Activated CD4-positive, alpha-beta T cell treated with anti-CD3 and anti-CD28 coated beads, Interleukin-2, amount 10 ng/mL, durations not matched to agents 7 days and 5 days (primary cell): ENCODE measurements at regions not wholly inside any gene's neighbourhood (a gene's known extent, or its start where the extent isn't known, plus 50 kb on each side); places are given as distances from the start of the nearest gene placed in this dataset.

ENCODE experiments used
- CTCF ChIA-PET: fragments of 350-600 bp; sonication (Branson Sonifier 250); formaldehyde crosslinking; loops from one replicate; lab custom pipeline; 2021; ENCODE audit warnings: antibody characterized with exemption; lab: Charles Lee
- POLR2A ChIA-PET: fragments of 350-600 bp; sonication (Branson Sonifier 250); formaldehyde crosslinking; loops from one replicate; lab custom pipeline; 2021; ENCODE audit warnings: antibody characterized with exemption; lab: Charles Lee
- DNase-seq: peaks from one replicate; pipeline ENCODE4 v3.0.0-alpha.2; 2020
- H3K27ac Mint-ChIP-seq: one replicate; pipeline ENCODE4 v1.8.0; 2021; ENCODE audit warnings: mild to moderate bottlenecking, moderate library complexity, mixed read lengths
- H3K27me3 Mint-ChIP-seq: one replicate; pipeline ENCODE4 v1.8.0; 2021; ENCODE audit warnings: mixed read lengths
- H3K36me3 Mint-ChIP-seq: one replicate; pipeline ENCODE4 v1.8.0; 2021; ENCODE audit warnings: low read depth, mixed read lengths
- H3K4me1 Mint-ChIP-seq: one replicate; pipeline ENCODE4 v1.8.0; 2021; ENCODE audit warnings: mixed read lengths
- H3K4me3 Mint-ChIP-seq: one replicate; pipeline ENCODE4 v1.8.0; 2021; ENCODE audit warnings: mild to moderate bottlenecking, moderate library complexity, mixed read lengths
- H3K9me3 Mint-ChIP-seq: one replicate; pipeline ENCODE4 v1.8.0; 2021; ENCODE audit warnings: mixed read lengths

DNA sequence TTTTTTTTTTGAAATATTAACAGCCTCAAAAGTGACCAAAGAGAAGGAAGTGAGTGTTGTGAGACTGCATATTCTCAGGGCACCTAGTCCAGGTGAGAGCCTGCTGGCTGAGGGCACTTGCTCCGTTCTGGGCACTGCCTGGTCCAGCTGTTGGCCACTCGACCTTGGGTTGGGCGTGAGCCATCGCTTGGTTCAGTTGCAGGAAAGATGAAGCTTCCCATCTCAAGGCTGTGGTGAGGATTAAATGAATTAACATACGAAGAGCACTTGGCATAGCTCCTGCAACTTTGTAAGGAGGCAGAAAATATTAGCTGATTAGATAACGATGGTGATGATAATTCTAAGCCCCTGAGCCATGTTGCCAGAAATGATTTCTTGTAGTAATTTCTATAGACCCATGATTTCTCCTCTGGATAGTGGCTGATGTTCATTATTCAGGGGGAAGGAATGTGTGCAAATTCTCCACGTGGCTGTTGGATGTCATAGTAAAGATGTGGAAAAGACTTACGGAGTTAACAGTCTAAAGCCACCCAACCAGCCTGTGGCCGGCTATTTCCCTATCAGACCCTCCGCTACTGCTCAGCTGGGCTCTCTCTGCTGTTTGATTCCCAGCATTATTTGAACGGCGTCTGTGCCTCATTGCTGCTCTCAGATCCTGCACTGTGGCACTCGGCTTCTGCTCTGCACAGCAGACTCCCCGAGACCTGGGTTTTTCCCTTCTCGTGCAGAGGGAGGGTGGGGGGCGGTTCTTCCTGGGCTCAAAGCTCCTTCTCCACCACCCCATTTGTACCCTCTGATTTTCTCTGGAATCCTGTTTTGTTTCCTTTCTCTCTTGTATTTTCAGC is 221.1 kb downstream of the GALR1 start:
- POLR2A ChIA-PET = no interaction called here
- no peak for DNase-seq
- no peaks in the 10 kb centered on the region for H3K36me3 Mint-ChIP-seq
- H3K27me3 Mint-ChIP-seq = peaks cover 22% of the 10 kb centered on the region
- no peaks in the 10 kb centered on the region for H3K4me1 Mint-ChIP-seq
- no peak overlapping the region for H3K27ac Mint-ChIP-seq
- no peak overlapping the region for H3K4me3 Mint-ChIP-seq
- H3K9me3 Mint-ChIP-seq = no peaks in the 10 kb centered on the region
- CTCF ChIA-PET = no interaction called here

DNA sequence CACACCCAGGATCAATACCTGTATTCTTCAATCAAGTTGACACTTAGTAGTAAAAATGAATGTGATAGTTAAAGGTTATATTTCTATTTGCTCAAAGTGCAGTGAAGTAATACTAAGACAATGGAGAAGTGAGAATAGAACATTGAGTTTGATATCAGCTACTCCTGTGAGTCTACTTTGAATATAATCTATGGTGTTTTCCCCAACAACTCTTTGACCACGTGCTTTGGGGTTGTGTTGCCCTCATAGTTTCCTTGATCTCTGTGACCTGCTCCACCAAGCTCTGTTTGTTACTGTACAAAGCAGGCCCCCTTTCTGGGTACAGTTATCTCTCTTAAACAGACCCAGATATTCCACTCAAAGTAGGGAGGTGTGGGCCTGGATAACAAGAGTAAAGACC is 222.9 kb downstream of the GALR1 start:
- Mint-ChIP-seq H3K9me3 (no peaks in the 10 kb centered on the region), H3K36me3 (no peaks in the 10 kb centered on the region), H3K27me3 (peaks cover 22% of the 10 kb centered on the region), H3K4me1 (no peaks in the 10 kb centered on the region), H3K4me3 (no peak overlapping the region), H3K27ac (no peak overlapping the region)
- no peak for DNase-seq
- POLR2A ChIA-PET = no interaction called here
- CTCF ChIA-PET = no interaction called here

DNA sequence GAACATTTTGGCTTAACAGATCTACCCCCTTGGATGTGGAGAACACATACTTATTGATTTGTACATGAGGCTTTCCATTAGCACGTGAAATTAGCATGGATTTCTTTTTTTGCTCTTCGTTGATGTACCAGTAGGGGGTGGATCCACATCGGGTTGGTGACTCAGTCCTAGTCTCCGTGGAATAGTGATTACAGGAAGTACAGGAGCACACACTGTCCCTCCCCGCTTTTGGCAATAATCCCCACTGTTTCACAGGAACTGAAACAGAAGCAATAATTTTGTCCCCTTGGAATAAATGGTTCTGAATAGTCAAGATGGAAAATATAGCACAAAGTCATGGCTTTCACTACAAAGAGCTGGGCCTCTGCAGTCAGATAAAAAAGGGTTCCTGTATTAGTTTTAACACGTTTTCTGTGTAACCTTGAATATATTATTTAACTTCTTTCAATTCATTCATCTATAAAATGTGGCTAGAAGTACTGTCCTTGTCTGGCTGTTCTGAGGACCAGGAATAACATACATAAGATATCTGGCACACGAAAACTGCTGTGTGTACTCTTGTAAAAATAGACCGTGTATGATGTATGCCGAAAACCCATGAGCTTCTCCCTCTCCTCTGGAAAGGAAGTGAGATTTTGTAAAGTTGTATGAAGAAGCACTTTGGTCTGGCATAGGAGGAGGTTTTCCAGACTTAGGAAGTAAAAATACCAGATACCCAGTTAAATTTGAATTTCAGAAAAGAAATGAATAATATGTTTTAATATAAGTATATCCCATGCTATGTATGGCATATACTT is 229.2 kb downstream of the GALR1 start:
- H3K4me1 Mint-ChIP-seq = no peaks in the 10 kb centered on the region
- H3K9me3 Mint-ChIP-seq = no peaks in the 10 kb centered on the region
- CTCF ChIA-PET = no interaction called here
- DNase-seq = no peak
- POLR2A ChIA-PET = no interaction called here
- peaks cover 16% of the 10 kb centered on the region for H3K27me3 Mint-ChIP-seq
- H3K36me3 Mint-ChIP-seq = no peaks in the 10 kb centered on the region
- no peak overlapping the region for H3K27ac Mint-ChIP-seq
- H3K4me3 Mint-ChIP-seq = no peak overlapping the region

DNA sequence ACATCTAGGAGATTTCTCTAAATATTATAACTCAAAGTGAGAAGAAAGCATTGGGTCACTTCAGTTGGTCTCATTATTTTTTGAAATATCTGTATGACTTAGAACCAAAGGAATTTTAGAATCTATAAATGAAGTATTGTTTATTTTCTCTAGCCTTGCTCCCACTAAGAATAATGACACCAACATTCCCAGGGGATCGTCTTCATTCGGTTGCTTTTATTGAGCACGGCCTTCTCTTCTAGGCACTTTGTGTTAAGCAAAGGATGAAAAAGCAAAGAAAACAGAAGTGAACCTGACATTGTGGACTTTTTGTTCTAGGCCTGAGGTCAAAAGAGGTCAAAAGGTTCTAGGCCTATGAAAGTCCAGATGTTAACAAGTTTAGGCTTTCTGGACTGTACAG is 231.9 kb downstream of the GALR1 start:
- Mint-ChIP-seq H3K4me3 (no peak overlapping the region), H3K27ac (no peak overlapping the region), H3K27me3 (peaks cover 7% of the 10 kb centered on the region), H3K4me1 (no peaks in the 10 kb centered on the region), H3K9me3 (no peaks in the 10 kb centered on the region), H3K36me3 (no peaks in the 10 kb centered on the region)
- POLR2A ChIA-PET = no interaction called here
- CTCF ChIA-PET = no interaction called here
- DNase-seq = no peak

DNA sequence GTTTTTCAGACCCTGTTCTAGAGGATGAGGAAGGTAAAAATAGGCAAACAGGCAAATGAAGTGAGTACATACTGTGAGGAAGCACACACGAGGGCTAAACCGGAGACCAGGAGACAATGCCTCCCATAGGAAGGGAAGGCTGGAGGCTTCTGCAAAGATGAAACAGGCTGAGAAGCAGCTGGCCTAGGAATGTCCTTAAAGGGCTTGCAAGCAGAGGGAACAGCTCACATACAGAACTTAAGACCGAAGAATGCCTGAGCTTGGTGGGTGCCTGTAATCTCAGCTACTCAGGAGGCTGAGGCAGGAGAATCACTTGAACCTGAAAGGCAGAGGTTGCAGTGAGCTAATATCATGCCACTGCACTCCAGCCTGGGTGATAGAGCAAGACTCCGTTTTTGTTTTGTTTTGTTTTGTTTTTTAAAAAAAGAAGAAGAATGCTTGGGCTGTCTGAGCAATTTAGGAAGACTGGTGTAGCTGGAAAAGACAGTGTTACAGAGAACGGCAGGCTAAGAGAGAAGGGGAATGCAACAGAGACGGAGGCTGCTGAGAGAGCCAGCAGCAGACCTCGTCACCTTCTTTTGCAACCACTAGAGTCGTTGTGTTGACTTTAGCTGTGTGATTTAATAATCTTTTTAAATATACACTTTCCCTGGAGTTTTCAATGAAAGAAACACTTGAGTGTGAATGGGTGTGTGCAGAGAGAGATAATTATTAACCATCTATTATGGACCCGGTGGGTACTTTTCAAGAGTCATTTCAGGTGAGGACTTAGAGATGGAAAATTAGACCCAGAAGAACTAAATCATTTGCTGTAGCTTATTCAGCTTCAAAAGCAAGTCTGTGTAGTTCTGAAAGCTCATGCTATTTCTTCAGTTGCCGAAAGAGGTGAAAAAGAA is 232.8 kb downstream of the GALR1 start:
- Mint-ChIP-seq H3K4me3 (no peak overlapping the region), H3K27me3 (peaks cover 6% of the 10 kb centered on the region), H3K27ac (no peak overlapping the region), H3K9me3 (no peaks in the 10 kb centered on the region), H3K4me1 (no peaks in the 10 kb centered on the region), H3K36me3 (no peaks in the 10 kb centered on the region)
- DNase-seq = no peak
- ChIA-PET CTCF (no interaction called here), POLR2A (no interaction called here)

DNA sequence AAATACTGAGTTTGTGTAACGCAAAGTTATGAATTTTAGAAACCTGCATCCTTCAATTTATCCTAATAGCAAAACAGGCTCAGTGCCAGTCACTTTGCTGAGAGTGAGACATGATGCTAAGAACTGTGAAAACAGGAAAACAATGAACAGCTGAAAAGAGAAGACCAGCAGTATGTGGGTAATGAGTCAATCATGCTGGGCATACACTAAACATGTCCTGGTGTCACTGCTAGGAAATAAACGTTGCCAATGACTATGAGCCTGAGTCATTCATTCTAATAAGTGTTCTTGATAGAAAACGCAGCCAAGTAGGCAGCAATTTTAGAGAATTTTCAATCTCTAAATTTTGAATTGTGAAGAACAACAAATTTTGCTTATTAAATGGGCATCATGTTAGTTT is 237.3 kb downstream of the GALR1 start:
- no peak overlapping the region for H3K4me3 Mint-ChIP-seq
- no peaks in the 10 kb centered on the region for H3K36me3 Mint-ChIP-seq
- DNase-seq = no peak
- H3K27me3 Mint-ChIP-seq = peaks cover 4% of the 10 kb centered on the region
- no peaks in the 10 kb centered on the region for H3K9me3 Mint-ChIP-seq
- CTCF ChIA-PET = no interaction called here
- no peak overlapping the region for H3K27ac Mint-ChIP-seq
- H3K4me1 Mint-ChIP-seq = no peaks in the 10 kb centered on the region
- POLR2A ChIA-PET = no interaction called here

DNA sequence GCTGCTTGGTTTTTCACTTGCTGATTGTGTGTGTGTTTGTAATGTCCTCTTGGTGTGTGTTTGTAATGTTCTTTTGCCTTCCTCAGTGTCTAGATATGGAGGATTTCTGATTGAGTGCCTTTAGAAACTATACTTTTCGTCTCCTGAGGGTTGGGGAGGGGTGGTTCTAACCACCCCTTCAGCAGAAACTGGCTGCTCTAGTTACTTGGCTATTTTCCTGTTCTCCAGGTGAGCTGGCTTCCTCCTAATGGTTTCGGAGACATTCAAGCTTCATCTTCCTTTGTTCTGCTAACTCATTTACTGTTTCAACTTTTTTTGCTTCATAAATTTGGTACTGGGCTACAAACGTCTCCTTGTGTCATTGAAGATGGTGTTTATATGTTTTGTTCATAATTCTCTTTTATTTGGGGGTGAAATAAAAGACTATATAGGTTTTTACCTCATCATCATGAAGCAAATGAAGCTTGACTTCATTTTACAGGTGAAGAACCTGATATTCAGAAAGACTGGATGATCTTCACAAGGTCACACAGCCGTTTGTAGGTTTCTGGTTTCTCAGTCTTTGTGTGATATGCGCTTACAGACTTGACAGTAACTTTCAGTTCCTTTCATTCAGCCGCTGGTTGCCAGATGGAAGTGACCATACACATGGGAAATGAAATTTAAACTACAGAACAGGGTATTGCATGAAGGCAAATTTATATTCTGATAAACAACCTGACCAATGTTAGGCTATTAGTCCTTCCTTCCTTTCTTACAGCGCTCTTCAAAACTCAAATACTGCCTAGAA is 238.5 kb downstream of the GALR1 start:
- CTCF ChIA-PET = no interaction called here
- H3K27me3 Mint-ChIP-seq = peaks cover 4% of the 10 kb centered on the region
- no peak for DNase-seq

DNA sequence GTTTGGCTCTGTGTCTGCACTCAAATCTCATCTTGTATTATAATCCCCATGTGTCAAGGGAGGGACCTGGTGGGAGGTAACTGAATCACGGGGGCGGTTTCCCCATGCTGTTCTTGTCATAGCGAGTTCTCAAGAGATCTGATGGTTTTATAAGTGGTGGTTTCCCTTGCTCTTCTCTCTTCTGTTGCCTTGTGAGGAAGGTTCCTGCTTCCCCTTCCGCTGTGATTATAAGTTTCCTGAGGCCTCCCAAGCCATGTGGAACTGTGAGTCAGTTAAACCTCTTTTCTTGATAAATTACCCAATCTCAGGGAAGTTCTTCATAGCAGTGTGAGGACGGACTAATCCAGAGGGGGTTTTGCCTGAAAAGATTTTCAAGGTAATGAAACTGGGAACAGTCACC is 245.4 kb downstream of the GALR1 start:
- no peak overlapping the region for H3K27ac Mint-ChIP-seq
- no peak overlapping the region for H3K4me3 Mint-ChIP-seq
- H3K36me3 Mint-ChIP-seq = no peaks in the 10 kb centered on the region
- POLR2A ChIA-PET = no interaction called here
- H3K27me3 Mint-ChIP-seq = peaks cover 3% of the 10 kb centered on the region
- no peaks in the 10 kb centered on the region for H3K9me3 Mint-ChIP-seq
- CTCF ChIA-PET = no interaction called here
- peaks cover 1% of the 10 kb centered on the region for H3K4me1 Mint-ChIP-seq
- no peak for DNase-seq

More for the DNA sequence above, 238.5 kb downstream of the GALR1 start:
- POLR2A ChIA-PET = no interaction called here
- no peaks in the 10 kb centered on the region for H3K9me3 Mint-ChIP-seq
- no peak overlapping the region for H3K27ac Mint-ChIP-seq
- no peak overlapping the region for H3K4me3 Mint-ChIP-seq
- no peaks in the 10 kb centered on the region for H3K36me3 Mint-ChIP-seq
- H3K4me1 Mint-ChIP-seq = no peaks in the 10 kb centered on the region

DNA sequence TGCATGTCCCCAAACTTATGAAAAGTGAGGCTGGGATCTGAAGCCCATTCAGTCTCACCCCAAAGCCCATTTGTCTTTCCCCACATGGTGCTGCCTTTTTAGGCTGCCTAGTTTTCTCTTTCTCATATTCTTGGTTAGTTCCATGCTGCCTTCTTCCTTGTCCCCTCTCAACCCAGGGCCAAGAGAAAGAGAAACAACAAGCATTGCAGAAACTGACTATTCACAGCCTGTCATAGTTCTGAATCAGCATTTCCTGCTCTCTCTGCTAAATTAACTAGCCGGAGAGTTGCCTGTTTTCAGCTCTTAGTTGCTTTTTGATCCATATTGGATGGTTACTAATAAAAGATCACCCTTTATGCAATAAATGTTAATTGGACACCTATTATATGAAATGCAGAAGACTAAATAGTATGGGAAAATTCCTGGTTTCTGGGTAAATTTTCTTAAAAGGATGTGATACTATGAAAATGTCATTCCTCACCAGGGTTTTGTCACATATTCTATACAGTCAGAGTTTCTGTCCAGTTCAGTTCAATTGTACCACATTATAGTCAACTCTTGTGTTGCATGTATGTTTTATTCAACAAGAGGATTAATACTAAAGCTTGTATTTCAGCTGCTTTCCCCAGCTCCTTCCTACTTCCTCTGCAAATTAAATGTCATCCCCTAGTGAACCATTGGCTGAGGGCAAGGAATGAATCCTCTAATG is 246.5 kb downstream of the GALR1 start:
- ChIA-PET CTCF (no interaction called here), POLR2A (no interaction called here)
- H3K27me3 Mint-ChIP-seq = peaks cover 3% of the 10 kb centered on the region
- no peak for DNase-seq
- no peak overlapping the region for H3K4me3 Mint-ChIP-seq
- no peaks in the 10 kb centered on the region for H3K36me3 Mint-ChIP-seq
- H3K27ac Mint-ChIP-seq = no peak overlapping the region
- H3K4me1 Mint-ChIP-seq = peaks cover 1% of the 10 kb centered on the region
- no peaks in the 10 kb centered on the region for H3K9me3 Mint-ChIP-seq

DNA sequence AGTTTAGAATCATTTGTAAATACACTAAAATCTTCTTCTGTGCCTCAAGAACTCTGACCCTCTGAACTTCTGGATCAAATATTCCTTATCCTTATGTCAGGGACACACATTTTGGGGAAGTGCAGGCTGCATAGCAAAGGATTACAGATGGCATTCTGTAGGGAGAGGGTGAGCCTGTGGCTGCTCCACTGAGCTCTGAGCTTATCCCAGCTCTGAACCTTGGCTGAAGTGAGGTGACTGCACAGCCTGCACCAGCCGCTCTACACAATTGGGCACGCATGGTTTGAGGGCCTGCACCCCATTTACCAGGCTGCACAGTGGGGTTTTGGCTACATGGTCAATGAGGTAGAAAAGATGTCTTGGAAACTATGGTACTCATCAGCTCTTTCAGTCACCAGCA is 251.6 kb downstream of the GALR1 start:
- POLR2A ChIA-PET = no interaction called here
- CTCF ChIA-PET = no interaction called here
- Mint-ChIP-seq H3K36me3 (no peaks in the 10 kb centered on the region), H3K27me3 (peaks cover 3% of the 10 kb centered on the region), H3K4me3 (no peak overlapping the region), H3K27ac (no peak overlapping the region), H3K4me1 (peaks cover 1% of the 10 kb centered on the region), H3K9me3 (no peaks in the 10 kb centered on the region)
- no peak for DNase-seq

DNA sequence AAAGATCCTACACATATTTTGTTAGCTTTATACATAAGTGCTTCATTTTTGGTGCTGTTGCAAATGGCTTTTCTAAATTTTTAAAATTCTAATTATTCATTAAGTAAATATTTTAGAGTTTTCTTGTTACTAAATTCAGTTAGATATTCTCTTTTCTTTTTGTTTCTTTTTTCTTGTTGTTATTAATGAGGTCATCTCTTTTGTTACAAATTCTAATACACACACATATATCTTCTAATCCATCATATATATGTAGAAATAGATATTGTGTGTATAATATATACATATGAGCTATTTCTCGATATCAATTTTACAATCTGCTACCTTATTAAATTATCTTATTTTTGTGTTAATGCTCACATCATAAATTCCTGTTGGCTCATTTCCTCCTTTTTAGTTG is 255.9 kb downstream of the GALR1 start:
- no peak for DNase-seq
- ChIA-PET CTCF (no interaction called here), POLR2A (no interaction called here)
- H3K9me3 Mint-ChIP-seq = no peaks in the 10 kb centered on the region
- no peaks in the 10 kb centered on the region for H3K36me3 Mint-ChIP-seq
- H3K27me3 Mint-ChIP-seq = peaks cover 2% of the 10 kb centered on the region
- no peak overlapping the region for H3K27ac Mint-ChIP-seq
- no peak overlapping the region for H3K4me3 Mint-ChIP-seq
- no peaks in the 10 kb centered on the region for H3K4me1 Mint-ChIP-seq

DNA sequence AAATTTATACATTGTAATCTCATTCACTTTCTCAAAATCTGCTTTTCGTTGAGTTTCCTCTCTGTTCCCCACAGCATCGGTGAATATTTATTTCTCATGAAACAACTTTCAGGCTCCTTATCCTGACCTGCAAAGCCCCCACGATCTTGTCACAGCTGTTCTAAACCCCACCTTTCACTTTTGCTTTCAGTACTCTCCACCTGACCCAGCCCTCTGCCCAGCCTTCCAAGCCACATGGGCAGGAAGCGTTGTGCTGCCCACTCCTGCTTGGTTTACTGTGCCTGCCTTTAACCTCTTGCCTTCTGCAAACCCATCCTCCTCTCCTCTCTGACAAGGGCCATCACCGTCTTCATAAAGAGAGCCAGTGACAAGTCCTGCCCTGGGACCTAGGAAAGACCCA is 262.5 kb downstream of the GALR1 start:
- H3K4me3 Mint-ChIP-seq = no peak overlapping the region
- no peaks in the 10 kb centered on the region for H3K4me1 Mint-ChIP-seq
- POLR2A ChIA-PET = no interaction called here
- CTCF ChIA-PET = no interaction called here
- no peaks in the 10 kb centered on the region for H3K9me3 Mint-ChIP-seq
- H3K27ac Mint-ChIP-seq = no peak overlapping the region
- H3K36me3 Mint-ChIP-seq = no peaks in the 10 kb centered on the region
- H3K27me3 Mint-ChIP-seq = peaks cover 2% of the 10 kb centered on the region
- DNase-seq = no peak
